Caco-2 (cell line): ENCODE measurements at regions not wholly inside any gene's neighbourhood (a gene's known extent, or its start where the extent isn't known, plus 50 kb on each side); places are given as distances from the start of the nearest gene placed in this dataset.

ENCODE experiments used
- BruUV-seq: library from RNA; stranded (reverse); fragments of 400-500 nt; replicated peaks from 2 replicates; lab custom pipeline; 2021; lab: Mats Ljungman, UMichigan
- CTCF ChIA-PET: fragments of 300-600 bp; sonication (Branson Sonifier 250); formaldehyde crosslinking; loops from one replicate; lab custom pipeline; 2022; ENCODE audit warnings: antibody characterized with exemption; lab: Charles Lee
- POLR2A ChIA-PET: fragments of 300-600 bp; sonication (Branson Sonifier 250); formaldehyde crosslinking; loops from one replicate; lab custom pipeline; 2022; ENCODE audit warnings: antibody characterized with exemption; lab: Charles Lee
- DNase-seq, 2 experiments: peaks; one replicate each; pipeline versions ENCODE4 v3.0.0 to v3.0.0-alpha.2; 2020 to 2022
- H3K27me3 ChIP-seq: replicated peaks from 2 replicates; pipeline ENCODE4 v1.6.0; 2011; ENCODE audit warnings: low read length; ENCODE audit not compliant: control insufficient read depth, insufficient read depth
- H3K36me3 ChIP-seq: 2 replicates; pipeline ENCODE4 v1.5.1; 2011; ENCODE audit warnings: low read length; ENCODE audit not compliant: control insufficient read depth, insufficient read depth
- H3K4me1 ChIP-seq: fragments of 250-450 bp; sonication (Bioruptor Pico); 2 replicates; pipeline ENCODE4 v1.5.1; 2020; ENCODE audit warnings: mild to moderate bottlenecking
- H3K4me3 ChIP-seq: 2 replicates; pipeline ENCODE4 v1.5.1; 2011; ENCODE audit warnings: low read depth, mild to moderate bottlenecking, control low read depth, low read length
- H3K9me3 ChIP-seq: fragments of 250-450 bp; sonication (Bioruptor Pico); 2 replicates; pipeline ENCODE4 v1.5.1; 2020; ENCODE audit warnings: mild to moderate bottlenecking, moderate library complexity
- H3K27ac Mint-ChIP-seq: one replicate; pipeline ENCODE4 v1.8.0; 2022; ENCODE audit warnings: mixed read lengths; ENCODE audit not compliant: unreplicated experiment
- H3K27me3 Mint-ChIP-seq: one replicate; pipeline ENCODE4 v1.8.0; 2022; ENCODE audit warnings: mixed read lengths; ENCODE audit not compliant: insufficient read depth, unreplicated experiment
- H3K36me3 Mint-ChIP-seq: one replicate; pipeline ENCODE4 v1.8.0; 2022; ENCODE audit warnings: mild to moderate bottlenecking, mixed read lengths; ENCODE audit not compliant: insufficient read depth, unreplicated experiment
- H3K4me1 Mint-ChIP-seq: one replicate; pipeline ENCODE4 v1.8.0; 2022; ENCODE audit warnings: low read depth, mixed read lengths; ENCODE audit not compliant: unreplicated experiment
- H3K4me3 Mint-ChIP-seq: one replicate; pipeline ENCODE4 v1.8.0; 2022; ENCODE audit warnings: mild to moderate bottlenecking, moderate library complexity, mixed read lengths; ENCODE audit not compliant: unreplicated experiment
- H3K9me3 Mint-ChIP-seq: one replicate; pipeline ENCODE4 v1.8.0; 2022; ENCODE audit warnings: mixed read lengths; ENCODE audit not compliant: unreplicated experiment
- CTCF ChIP-seq, 2 experiments: fragments of 200-600 bp in 1 of 2; IDR thresholded peaks; 1 replicate in 1 of 2; 2 replicates in 1 of 2; pipeline versions ENCODE4 v1.5.1 to v1.8.0; 2011 to 2022; ENCODE audit warnings: antibody characterized with exemption in 1 of 2, control low read depth in 1 of 2, inconsistent platforms in 1 of 2, low read depth in 1 of 2, low read length in 1 of 2, mild to moderate bottlenecking in 1 of 2, moderate library complexity in 1 of 2; ENCODE audit not compliant: insufficient read depth in 1 of 2, severe bottlenecking in 1 of 2, unreplicated experiment in 1 of 2
- intact Hi-C: fragments of 100-400 bp; cut with micrococcal nuclease; formaldehyde crosslinking; loops from one replicate; pipeline ENCODE4 v1.10.0; 2022; ENCODE audit not compliant: unreplicated experiment

DNA sequence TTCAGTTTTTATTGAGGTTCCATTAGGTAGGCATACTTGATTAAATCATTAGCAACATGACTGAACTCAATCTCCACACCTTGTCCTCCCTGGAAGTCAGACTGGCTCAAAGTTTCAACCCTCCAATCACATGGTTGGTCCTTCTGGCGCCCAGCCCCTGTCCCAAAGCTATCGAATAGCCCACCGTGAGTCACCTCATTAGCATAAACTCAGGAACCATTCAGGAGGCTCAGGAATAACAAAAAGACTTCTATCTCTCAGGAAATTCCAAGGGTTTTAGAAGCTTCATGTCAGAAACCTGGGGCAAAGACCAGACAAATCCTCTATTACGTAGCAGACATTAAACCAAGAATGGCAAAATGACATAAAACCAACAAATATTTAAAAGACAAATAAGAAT is 78.6 kb downstream of the RGS2 start:
- no TSS peak for BruUV-seq
- Histone ChIP-seq H3K4me1 (no peaks in the 10 kb centered on the region), H3K4me3 (no peak overlapping the region), H3K27me3 (no peaks in the 10 kb centered on the region), H3K36me3 (no peaks in the 10 kb centered on the region), H3K9me3 (no peaks in the 10 kb centered on the region)
- Mint-ChIP-seq H3K9me3 (no peaks in the 10 kb centered on the region), H3K27me3 (no peaks in the 10 kb centered on the region), H3K4me1 (no peaks in the 10 kb centered on the region), H3K4me3 (no peak overlapping the region), H3K36me3 (no peaks in the 10 kb centered on the region), H3K27ac (no peak overlapping the region)
- ChIA-PET POLR2A (no interaction called here), CTCF (no interaction called here)
- TF ChIP-seq CTCF (IDR thresholded peaks at IDR 0.05; ENCODE audit: insufficient read depth in 1 of 2, low read depth in 1 of 2, low read length in 1 of 2, severe bottlenecking in 1 of 2, unreplicated experiment in 1 of 2): no peak
- DNase-seq: no peak
- intact Hi-C loops: no loop called here

DNA sequence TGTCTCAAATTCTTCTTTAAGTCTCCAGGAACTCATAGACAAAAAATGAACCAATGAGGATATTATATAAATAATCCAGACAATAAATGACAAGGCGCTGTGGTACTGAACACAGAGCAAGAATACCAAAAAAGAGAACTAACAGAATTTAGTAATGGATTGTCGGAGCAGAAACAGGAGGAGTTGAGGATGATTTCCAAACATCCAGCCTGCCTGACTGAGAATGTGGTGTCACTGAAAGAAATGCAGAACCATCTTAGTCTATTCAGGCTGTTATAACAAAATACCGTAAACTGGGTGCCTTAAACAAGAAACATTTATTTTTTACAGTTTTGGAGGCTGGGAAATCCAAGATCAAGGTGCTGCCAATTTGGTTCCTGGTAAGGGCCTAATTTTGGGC is 79.7 kb downstream of the RGS2 start:
- ChIA-PET CTCF (no interaction called here), POLR2A (no interaction called here)
- H3K36me3 ChIP-seq: no peaks in the 10 kb centered on the region
- TF ChIP-seq CTCF (IDR thresholded peaks at IDR 0.05; ENCODE audit: insufficient read depth in 1 of 2, low read depth in 1 of 2, low read length in 1 of 2, severe bottlenecking in 1 of 2, unreplicated experiment in 1 of 2): no peak
- no peaks in the 10 kb centered on the region for H3K4me1 ChIP-seq
- no peaks in the 10 kb centered on the region for H3K9me3 Mint-ChIP-seq
- intact Hi-C loops: no loop called here
- no peaks in the 10 kb centered on the region for H3K4me1 Mint-ChIP-seq
- no peaks in the 10 kb centered on the region for H3K27me3 Mint-ChIP-seq
- no peak overlapping the region for H3K4me3 ChIP-seq
- H3K36me3 Mint-ChIP-seq: no peaks in the 10 kb centered on the region
- DNase-seq: no peak
- no TSS peak for BruUV-seq
- no peaks in the 10 kb centered on the region for H3K27me3 ChIP-seq
- no peaks in the 10 kb centered on the region for H3K9me3 ChIP-seq
- no peak overlapping the region for H3K27ac Mint-ChIP-seq
- no peak overlapping the region for H3K4me3 Mint-ChIP-seq

DNA sequence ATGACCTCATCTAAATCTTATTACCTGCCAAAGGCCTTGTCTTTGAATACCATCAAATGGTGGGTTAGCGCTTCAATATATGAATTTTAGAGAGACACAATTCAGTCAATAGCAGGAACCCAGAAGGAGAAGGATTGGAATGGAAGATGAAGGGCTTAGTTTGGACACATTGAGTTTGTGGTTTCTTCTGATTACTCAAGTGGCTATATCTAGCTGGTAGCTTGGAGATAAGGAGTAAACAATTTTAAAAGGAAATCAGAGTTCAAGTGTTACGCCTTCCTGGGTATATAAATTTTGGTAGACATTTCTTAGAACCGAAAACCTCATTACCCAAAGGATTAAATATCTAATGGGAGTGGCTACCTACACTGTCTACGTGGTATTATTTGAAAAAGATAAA is 80.2 kb downstream of the RGS2 start:
- H3K4me1 Mint-ChIP-seq: no peaks in the 10 kb centered on the region
- no peaks in the 10 kb centered on the region for H3K27me3 Mint-ChIP-seq
- Histone ChIP-seq H3K9me3 (no peaks in the 10 kb centered on the region), H3K27me3 (no peaks in the 10 kb centered on the region), H3K36me3 (no peaks in the 10 kb centered on the region), H3K4me1 (no peaks in the 10 kb centered on the region), H3K4me3 (no peak overlapping the region)
- no peak overlapping the region for H3K4me3 Mint-ChIP-seq
- H3K27ac Mint-ChIP-seq: no peak overlapping the region
- TF ChIP-seq CTCF (IDR thresholded peaks at IDR 0.05; ENCODE audit: insufficient read depth in 1 of 2, low read depth in 1 of 2, low read length in 1 of 2, severe bottlenecking in 1 of 2, unreplicated experiment in 1 of 2): no peak
- intact Hi-C loops: no loop called here
- POLR2A ChIA-PET: no interaction called here
- BruUV-seq: no TSS peak
- no peak for DNase-seq
- CTCF ChIA-PET: no interaction called here
- no peaks in the 10 kb centered on the region for H3K9me3 Mint-ChIP-seq
- no peaks in the 10 kb centered on the region for H3K36me3 Mint-ChIP-seq
